Neural cell (in vitro differentiated cells): ENCODE measurements at regions not wholly inside any gene's neighbourhood (a gene's known extent, or its start where the extent isn't known, plus 50 kb on each side); places are given as distances from the start of the nearest gene placed in this dataset.

Experiments
- H2AFZ ChIP-seq: fragments of 200-600, 300-800 bp; sonication (generic), shearing (Covaris generic); 2 replicates; pipeline ENCODE4 v1.6.0; 2014; ENCODE audit warnings: low read depth, mild to moderate bottlenecking, antibody characterized with exemption, low read length, moderate library complexity
- H3F3A ChIP-seq: fragments of 200-600 bp; shearing (Covaris generic); 2 replicates; pipeline ENCODE4 v1.6.1; 2016; ENCODE audit warnings: mild to moderate bottlenecking, moderate library complexity, mixed read lengths, antibody characterized with exemption, low read length; ENCODE audit not compliant: insufficient read depth, poor library complexity, severe bottlenecking
- H3K27ac ChIP-seq: fragments of 200-600, 300-800 bp; sonication (generic), shearing (Covaris generic); 2 replicates; pipeline ENCODE4 v1.5.1; 2014; ENCODE audit warnings: mild to moderate bottlenecking, low read length, moderate library complexity
- H3K27me3 ChIP-seq: fragments of 300-800, 200-600 bp; sonication (generic), shearing (Covaris generic); 2 replicates; pipeline ENCODE4 v1.6.0; 2014; ENCODE audit warnings: mild to moderate bottlenecking, low read depth, low read length, moderate library complexity; ENCODE audit not compliant: insufficient read depth
- H3K36me3 ChIP-seq: fragments of 300-800, 200-600 bp; sonication (generic), shearing (Covaris generic); 2 replicates; pipeline ENCODE4 v1.5.1; 2014; ENCODE audit warnings: mild to moderate bottlenecking, antibody characterized with exemption, low read length, moderate library complexity; ENCODE audit not compliant: insufficient read depth
- H3K4me2 ChIP-seq: fragments of 300-800, 200-600 bp; sonication (generic), shearing (Covaris generic); 2 replicates; pipeline ENCODE4 v1.6.0; 2014; ENCODE audit warnings: mild to moderate bottlenecking, low read length
- H3K4me3 ChIP-seq: fragments of 300-800, 200-600 bp; sonication (generic), shearing (Covaris generic); 2 replicates; pipeline ENCODE4 v1.5.1; 2014; ENCODE audit warnings: mild to moderate bottlenecking, low read length, moderate library complexity
- H3K79me2 ChIP-seq: fragments of 200-600 bp; shearing (Covaris generic); replicated peaks from 2 replicates; pipeline ENCODE4 v1.6.0; 2014; ENCODE audit warnings: mild to moderate bottlenecking, low read length, moderate library complexity; ENCODE audit not compliant: insufficient read depth
- H3K9ac ChIP-seq: fragments of 300-800, 200-600 bp; sonication (generic), shearing (Covaris generic); 2 replicates; pipeline ENCODE4 v1.6.1; 2016; ENCODE audit warnings: mild to moderate bottlenecking, low read length, mixed read lengths
- H3K9me2 ChIP-seq: fragments of 200-600 bp; shearing (Covaris generic); 2 replicates; pipeline ENCODE4 v1.6.1; 2016; ENCODE audit warnings: mild to moderate bottlenecking, low read length, mixed read lengths; ENCODE audit not compliant: insufficient read depth
- H3K9me3 ChIP-seq: fragments of 200-600, 300-800 bp; sonication (generic), shearing (Covaris generic); 2 replicates; pipeline ENCODE4 v1.6.1; 2016; ENCODE audit warnings: mild to moderate bottlenecking, mixed run types, low read length, moderate library complexity, mixed read lengths
- H4K20me1 ChIP-seq: fragments of 200-600 bp; shearing (Covaris generic); 2 replicates; pipeline ENCODE4 v1.6.1; 2016; ENCODE audit warnings: mild to moderate bottlenecking, mixed run types; ENCODE audit not compliant: insufficient read depth
- CTCF ChIP-seq: fragments of 450-650 bp; IDR thresholded peaks from 2 replicates; pipeline ENCODE4 v1.5.1; 2014; ENCODE audit warnings: antibody characterized with exemption, mild to moderate bottlenecking, moderate library complexity; ENCODE audit not compliant: poor library complexity, severe bottlenecking
- EP300 ChIP-seq: fragments of 450-650 bp; conservative IDR thresholded peaks from 2 replicates; pipeline ENCODE4 v1.6.1; 2014; ENCODE audit warnings: antibody characterized with exemption, mild to moderate bottlenecking, moderate library complexity; ENCODE audit not compliant: poor library complexity, severe bottlenecking
- EZH2 ChIP-seq: fragments of 200-600, 300-800 bp; shearing (Covaris generic), sonication (generic); IDR thresholded peaks from 2 replicates; pipeline ENCODE4 v1.6.1; 2014; ENCODE audit warnings: antibody characterized with exemption, low read length, borderline replicate concordance, mild to moderate bottlenecking; ENCODE audit not compliant: insufficient read depth, poor library complexity, severe bottlenecking
- MXI1 ChIP-seq: fragments of 450-650 bp; conservative IDR thresholded peaks from 2 replicates; pipeline ENCODE4 v1.6.1; 2014; ENCODE audit warnings: antibody characterized with exemption, mild to moderate bottlenecking; ENCODE audit not compliant: poor library complexity, severe bottlenecking
- POLR2AphosphoS5 ChIP-seq: IDR thresholded peaks from 2 replicates; pipeline ENCODE4 v1.6.1; 2012
- RAD21 ChIP-seq: fragments of 450-650 bp; conservative IDR thresholded peaks from 2 replicates; pipeline ENCODE4 v1.6.1; 2014; ENCODE audit warnings: antibody characterized with exemption, mild to moderate bottlenecking, moderate library complexity
- REST ChIP-seq: IDR thresholded peaks from 2 replicates; pipeline ENCODE4 v1.6.1; 2012; ENCODE audit warnings: borderline replicate concordance
- SMC3 ChIP-seq: fragments of 450-650 bp; conservative IDR thresholded peaks from 2 replicates; pipeline ENCODE4 v1.6.1; 2014; ENCODE audit warnings: antibody characterized with exemption, mild to moderate bottlenecking, moderate library complexity; ENCODE audit not compliant: poor library complexity
- TAF1 ChIP-seq: IDR thresholded peaks from 2 replicates; pipeline ENCODE4 v1.6.1; 2012; ENCODE audit warnings: low read depth

GRCh38 chr17:33797181-33797580 lies 457.9 kb upstream of the CCL2 start:
- Histone ChIP-seq H3K27ac (peak overlapping the region; percentile 28), H3F3A (no peaks in the 10 kb centered on the region), H3K36me3 (no peaks in the 10 kb centered on the region), H3K27me3 (no peaks in the 10 kb centered on the region), H2AFZ (no peak overlapping the region), H3K4me3 (peak overlapping the region; percentile 38), H3K9me2 (no peaks in the 10 kb centered on the region), H3K9ac (no peak overlapping the region), H3K79me2 (no peaks in the 10 kb centered on the region), H3K9me3 (no peaks in the 10 kb centered on the region), H4K20me1 (no peaks in the 10 kb centered on the region), H3K4me2 (peak overlapping the region; percentile 7)
- TF ChIP-seq CTCF (no peak), MXI1 (no peak), SMC3 (no peak), RAD21 (no peak), POLR2AphosphoS5 (peak; percentile 23), EP300 (no peak), REST (no peak)

DNA sequence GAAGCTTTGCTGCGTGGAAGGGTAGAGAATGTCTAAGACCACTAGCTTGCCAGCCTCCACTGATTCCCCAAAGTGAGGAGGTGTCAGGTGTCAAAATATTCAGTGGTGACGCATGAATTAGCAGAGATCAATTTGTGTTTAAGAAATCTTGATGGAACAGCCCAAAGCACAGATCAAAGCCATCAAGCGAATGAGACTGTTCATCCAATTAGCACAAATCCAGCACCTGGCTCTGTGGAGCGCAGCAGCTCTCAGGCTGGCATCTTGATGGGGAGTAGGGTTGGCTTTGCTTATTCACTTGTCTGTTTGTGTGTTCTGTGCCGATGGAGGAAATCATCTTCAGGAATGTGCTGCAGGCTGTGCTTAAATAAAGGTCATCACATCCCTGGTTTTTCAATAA lies 456.8 kb upstream of the CCL2 start:
- no peaks in the 10 kb centered on the region for H3K9me3 ChIP-seq
- H3K27ac ChIP-seq, result no peak overlapping the region
- no peaks in the 10 kb centered on the region for H3K9me2 ChIP-seq
- no peaks in the 10 kb centered on the region for H4K20me1 ChIP-seq
- H3K79me2 ChIP-seq, result no peaks in the 10 kb centered on the region
- no peaks in the 10 kb centered on the region for H3F3A ChIP-seq
- H3K4me2 ChIP-seq, result peak overlapping the region; percentile 16
- no peaks in the 10 kb centered on the region for H3K27me3 ChIP-seq
- TF ChIP-seq TAF1 (no peak), REST (no peak), CTCF (no peak), MXI1 (no peak), EP300 (no peak), RAD21 (no peak), POLR2AphosphoS5 (no peak), SMC3 (no peak), EZH2 (no peak)
- peak overlapping the region; percentile 38 for H3K4me3 ChIP-seq
- H2AFZ ChIP-seq, result no peak overlapping the region
- H3K36me3 ChIP-seq, result no peaks in the 10 kb centered on the region
- no peak overlapping the region for H3K9ac ChIP-seq
